ENCODE measurements at regions not wholly inside any gene's neighbourhood (a gene's known extent, or its start where the extent isn't known, plus 50 kb on each side); places are given as distances from the start of the nearest gene placed in this dataset.

- Histone ChIP-seq H3K36me3 (no peaks in the 10 kb centered on the region), H3K9me3 (no peaks in the 10 kb centered on the region), H3K27ac (no peak overlapping the region), H3K4me3 (no peak overlapping the region), H3K27me3 (ENCODE audit: low read depth) (no peaks in the 10 kb centered on the region), H3K4me1 (peaks cover 40% of the 10 kb centered on the region)
- no peak for TF ChIP-seq CTCF (IDR thresholded peaks at IDR 0.05)
- intact Hi-C loops (cut with DNase I): no loop called here
- ATAC-seq (no peak), DNase-seq (no peak)
Measured at GRCh38 chr12:92036771-92037453, 108.7 kb downstream of the BTG1 start.

- peaks cover 46% of the 10 kb centered on the region for H3K4me1 ChIP-seq
- TF ChIP-seq CTCF (IDR thresholded peaks at IDR 0.05): no peak
- H3K27me3 ChIP-seq (ENCODE audit: low read depth): no peaks in the 10 kb centered on the region
- no peaks in the 10 kb centered on the region for H3K9me3 ChIP-seq
- ATAC-seq (no peak), DNase-seq (no peak)
- no peak overlapping the region for H3K27ac ChIP-seq
- intact Hi-C loops (cut with DNase I): no loop called here
- no peak overlapping the region for H3K4me3 ChIP-seq
- no peaks in the 10 kb centered on the region for H3K36me3 ChIP-seq
Measured at GRCh38 chr12:92036061-92036620, 109.5 kb downstream of the BTG1 start.

GRCh38 chr12:92035477-92035876 lies 110.2 kb downstream of the BTG1 start:
- peak overlapping the region; percentile 43 for H3K4me3 ChIP-seq
- TF ChIP-seq CTCF (IDR thresholded peaks at IDR 0.05): no peak
- DNase-seq: no peak
- peak overlapping the region; percentile 69 for H3K27ac ChIP-seq
- no peaks in the 10 kb centered on the region for H3K9me3 ChIP-seq
- peaks cover 52% of the 10 kb centered on the region for H3K4me1 ChIP-seq
- no peaks in the 10 kb centered on the region for H3K27me3 ChIP-seq (ENCODE audit: low read depth)
- ATAC-seq: no peak
- H3K36me3 ChIP-seq: no peaks in the 10 kb centered on the region
- intact Hi-C loops (cut with DNase I): no loop called here

GRCh38 chr12:92034858-92035401 lies 110.7 kb downstream of the BTG1 start:
- Histone ChIP-seq H3K27ac (peak overlapping the region; percentile 69), H3K4me1 (peaks cover 57% of the 10 kb centered on the region), H3K27me3 (ENCODE audit: low read depth) (no peaks in the 10 kb centered on the region), H3K9me3 (no peaks in the 10 kb centered on the region), H3K36me3 (no peaks in the 10 kb centered on the region), H3K4me3 (peak overlapping the region; percentile 43)
- DNase-seq (peak; percentile 46), ATAC-seq (peak; percentile 60 to 69)
- TF ChIP-seq CTCF (IDR thresholded peaks at IDR 0.05): no peak
- intact Hi-C loops (cut with DNase I): no loop called here

- H3K9me3 ChIP-seq: no peaks in the 10 kb centered on the region
- intact Hi-C loops (cut with DNase I): no loop called here
- ATAC-seq (no peak), DNase-seq (no peak)
- TF ChIP-seq CTCF (IDR thresholded peaks at IDR 0.05): no peak
- H3K4me1 ChIP-seq: peaks cover 65% of the 10 kb centered on the region
- no peak overlapping the region for H3K4me3 ChIP-seq
- no peaks in the 10 kb centered on the region for H3K36me3 ChIP-seq
- no peaks in the 10 kb centered on the region for H3K27me3 ChIP-seq (ENCODE audit: low read depth)
- H3K27ac ChIP-seq: no peak overlapping the region
Measured at GRCh38 chr12:92034083-92034482, 111.6 kb downstream of the BTG1 start.

Data from lower lobe of right lung (tissue), 2 donors.